ENCODE measurements at regions not wholly inside any gene's neighbourhood (a gene's known extent, or its start where the extent isn't known, plus 50 kb on each side); places are given as distances from the start of the nearest gene placed in this dataset.

DNA sequence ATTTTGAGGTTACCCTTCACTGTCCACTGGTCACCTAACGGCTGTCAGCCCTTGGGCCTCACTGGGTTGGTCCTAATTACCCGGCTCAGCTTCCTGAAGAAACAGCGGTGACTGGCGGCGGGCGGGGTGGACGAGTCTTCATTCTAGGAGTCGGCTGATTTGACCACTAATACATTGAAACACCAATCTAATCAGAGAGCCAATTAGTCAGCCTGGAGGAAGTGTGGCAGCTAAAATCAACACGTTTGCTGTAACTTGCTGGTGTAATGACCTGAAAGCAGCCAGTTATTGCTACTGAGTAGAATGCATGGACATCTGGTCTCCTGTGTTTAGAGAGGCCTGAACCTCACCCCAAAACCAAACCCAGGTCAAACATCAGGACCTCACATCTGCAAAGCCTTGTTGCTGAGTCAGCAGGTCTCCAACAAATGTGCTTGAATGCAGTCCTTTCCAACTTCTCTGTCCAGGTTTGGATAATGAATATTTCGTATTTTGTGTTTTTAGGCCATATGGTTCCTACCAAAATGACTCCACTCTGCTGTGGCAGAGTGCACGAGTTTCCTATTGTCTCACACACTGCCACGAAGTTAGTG lies 496.4 kb downstream of the BRD1 start:
- DNase-seq: no peak

DNA sequence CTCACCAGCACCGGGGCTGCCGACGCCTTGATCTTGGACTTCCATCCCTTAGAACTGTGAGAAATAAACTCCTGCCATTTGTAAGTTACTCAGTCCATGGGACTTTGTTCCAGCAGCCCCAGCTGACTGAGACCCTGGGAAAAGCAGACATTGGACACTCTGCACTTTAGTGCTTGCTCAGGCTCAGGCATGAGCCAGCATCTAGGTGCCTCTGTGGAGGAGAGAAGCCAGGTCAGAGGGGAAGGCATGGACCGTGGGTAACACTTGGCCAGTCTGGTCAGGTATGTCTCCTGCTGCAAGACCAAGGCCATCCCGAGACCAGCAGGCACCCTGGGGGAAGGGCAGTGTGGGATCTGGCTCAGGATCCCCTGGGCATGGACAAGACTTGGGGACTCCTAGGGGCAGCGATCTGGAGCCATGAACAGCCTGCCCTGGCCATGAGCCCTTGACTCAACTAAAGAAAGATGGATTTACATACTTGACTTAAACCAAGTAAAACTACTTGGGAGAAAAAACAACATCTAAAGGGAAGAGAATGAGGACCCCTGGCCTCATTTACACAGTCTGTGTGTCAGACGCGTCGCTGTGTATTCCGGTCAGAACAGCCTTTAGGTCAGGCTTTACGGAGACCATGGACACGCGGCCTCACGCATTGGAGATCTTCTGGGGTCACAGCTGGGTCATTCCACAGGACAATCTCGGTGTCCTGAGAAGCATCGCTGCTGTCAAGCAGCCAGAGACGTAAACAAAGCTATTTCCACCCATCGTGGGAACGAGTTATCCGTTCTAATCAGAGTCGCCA lies 497.1 kb downstream of the BRD1 start:
- no peak for DNase-seq

DNA sequence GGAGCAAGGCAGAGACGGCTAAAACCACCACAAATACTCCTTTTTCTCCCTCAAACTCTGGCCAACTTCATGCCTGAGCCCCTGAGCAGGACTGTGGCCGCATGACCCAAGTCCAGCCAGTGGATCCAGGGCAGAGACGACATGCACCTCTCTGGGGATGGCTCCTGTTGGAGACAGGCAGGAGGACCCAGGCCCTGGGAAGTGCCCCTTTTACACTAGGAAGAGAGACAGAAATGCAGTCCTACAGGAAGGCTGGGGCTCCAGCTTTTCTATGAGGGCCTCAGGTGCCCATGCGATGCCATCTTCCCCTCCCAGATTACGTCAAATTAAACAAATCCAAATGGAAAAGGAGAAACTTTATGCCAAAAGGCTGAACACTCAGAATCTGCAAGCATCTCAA lies 498.0 kb downstream of the BRD1 start:
- DNase-seq: no peak

DNA sequence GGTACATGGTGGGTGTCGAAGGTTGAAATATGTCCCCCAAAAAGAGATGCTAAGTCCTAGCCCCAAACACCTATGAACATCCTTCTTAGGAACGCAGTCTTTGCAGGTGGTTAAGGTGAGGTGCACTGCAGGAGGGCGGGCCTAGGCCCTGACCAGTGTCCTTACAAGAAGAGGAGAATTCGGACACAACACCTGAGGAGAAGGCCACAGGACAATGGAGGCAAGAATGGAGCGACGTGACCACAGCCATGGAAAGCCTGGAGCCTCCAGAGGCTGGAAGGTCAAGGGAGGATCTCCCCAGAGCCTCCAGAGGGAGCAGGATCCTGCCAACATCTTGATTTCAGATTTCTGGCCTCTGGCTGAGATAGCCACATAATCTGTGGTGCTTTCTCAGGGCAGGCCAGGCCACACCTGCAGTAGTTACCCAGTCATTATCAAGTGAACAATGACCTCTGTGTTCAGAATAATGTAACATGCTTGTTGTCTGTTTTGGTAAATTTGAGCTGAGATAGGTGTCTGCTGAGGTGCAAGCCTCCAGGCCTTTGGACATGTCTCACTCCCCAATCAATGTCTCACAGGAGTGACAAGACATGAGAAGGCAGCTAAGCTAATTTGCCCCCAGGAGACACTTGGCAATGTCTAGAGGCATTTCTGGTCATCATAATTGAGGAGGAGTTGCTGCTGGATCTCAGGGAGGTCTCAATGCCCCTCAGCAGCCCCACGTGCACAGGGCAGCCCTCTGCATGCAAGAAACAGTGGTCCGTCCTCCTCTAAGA lies 498.9 kb downstream of the BRD1 start:
- no peak for DNase-seq

DNA sequence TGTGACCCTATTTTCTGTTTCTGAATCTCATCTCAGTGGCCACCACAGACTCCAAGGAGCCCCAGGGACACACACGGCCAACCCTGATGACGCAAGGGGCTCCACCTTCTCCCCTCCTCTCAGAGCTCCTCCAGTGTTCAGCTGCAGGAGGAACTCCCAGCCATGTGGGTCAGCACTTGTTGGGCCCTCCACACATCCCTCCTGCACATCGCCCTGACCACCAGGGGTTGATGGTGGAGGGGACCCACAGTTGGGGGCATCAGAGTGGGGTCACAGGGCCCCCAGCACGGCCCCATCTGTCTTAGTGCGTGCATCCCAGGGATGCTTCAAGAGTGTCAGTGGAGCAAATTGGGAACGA lies 499.6 kb downstream of the BRD1 start:
- no peak for DNase-seq

DNA sequence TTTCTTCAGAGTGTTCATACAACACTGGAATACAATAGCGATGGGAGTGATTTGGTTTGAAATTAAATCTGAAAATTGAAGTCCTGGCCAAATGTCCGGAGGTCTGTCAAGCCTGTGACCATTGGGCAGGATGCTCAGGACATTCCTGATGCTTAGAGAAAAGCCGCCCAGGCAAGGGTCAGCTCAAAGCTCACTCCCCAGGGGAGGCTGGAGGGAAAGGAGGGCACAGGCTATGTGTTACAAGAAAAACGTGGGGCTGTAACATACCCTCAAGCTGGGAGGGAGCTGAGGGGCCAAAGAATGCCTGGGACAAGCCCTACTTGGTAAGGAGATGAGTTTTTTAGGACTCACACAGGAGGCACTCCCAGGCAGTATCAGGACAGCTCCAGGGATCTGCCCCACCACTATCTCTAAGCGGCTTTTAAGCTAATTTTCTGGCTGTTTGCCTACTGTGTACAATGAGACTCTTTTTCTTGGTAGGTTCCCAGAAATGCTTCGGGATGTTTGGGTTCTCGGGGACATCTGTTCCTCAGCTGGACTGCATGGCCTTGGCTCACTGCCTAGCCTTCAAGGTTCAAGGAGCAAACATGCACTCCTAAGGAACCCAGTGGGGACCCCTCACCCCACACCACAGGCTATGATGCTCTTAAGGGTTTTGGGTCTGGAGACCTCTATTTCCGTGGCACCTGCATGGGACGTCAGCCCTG lies 500.1 kb downstream of the BRD1 start:
- no peak for DNase-seq

DNA sequence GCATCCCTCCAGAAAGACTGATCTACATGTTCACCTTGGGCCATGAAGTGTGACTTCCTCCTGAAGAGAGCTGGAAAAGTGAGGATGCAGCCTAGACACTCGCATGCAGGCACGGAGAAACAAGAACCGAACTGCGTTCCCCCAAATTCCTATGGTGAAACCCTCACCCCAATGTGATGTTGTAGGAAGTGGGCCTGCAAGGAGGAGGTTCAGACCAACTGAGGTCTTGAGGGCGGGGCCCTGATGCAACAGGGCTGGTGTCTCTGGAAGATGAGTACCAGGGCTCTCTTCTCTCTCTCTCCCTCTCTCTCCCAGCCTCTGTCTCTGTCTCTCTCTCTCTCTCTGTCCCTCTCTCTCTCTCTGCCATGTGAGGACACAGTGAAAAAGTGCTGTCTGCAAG lies 501.1 kb downstream of the BRD1 start:
- DNase-seq: no peak

DNA sequence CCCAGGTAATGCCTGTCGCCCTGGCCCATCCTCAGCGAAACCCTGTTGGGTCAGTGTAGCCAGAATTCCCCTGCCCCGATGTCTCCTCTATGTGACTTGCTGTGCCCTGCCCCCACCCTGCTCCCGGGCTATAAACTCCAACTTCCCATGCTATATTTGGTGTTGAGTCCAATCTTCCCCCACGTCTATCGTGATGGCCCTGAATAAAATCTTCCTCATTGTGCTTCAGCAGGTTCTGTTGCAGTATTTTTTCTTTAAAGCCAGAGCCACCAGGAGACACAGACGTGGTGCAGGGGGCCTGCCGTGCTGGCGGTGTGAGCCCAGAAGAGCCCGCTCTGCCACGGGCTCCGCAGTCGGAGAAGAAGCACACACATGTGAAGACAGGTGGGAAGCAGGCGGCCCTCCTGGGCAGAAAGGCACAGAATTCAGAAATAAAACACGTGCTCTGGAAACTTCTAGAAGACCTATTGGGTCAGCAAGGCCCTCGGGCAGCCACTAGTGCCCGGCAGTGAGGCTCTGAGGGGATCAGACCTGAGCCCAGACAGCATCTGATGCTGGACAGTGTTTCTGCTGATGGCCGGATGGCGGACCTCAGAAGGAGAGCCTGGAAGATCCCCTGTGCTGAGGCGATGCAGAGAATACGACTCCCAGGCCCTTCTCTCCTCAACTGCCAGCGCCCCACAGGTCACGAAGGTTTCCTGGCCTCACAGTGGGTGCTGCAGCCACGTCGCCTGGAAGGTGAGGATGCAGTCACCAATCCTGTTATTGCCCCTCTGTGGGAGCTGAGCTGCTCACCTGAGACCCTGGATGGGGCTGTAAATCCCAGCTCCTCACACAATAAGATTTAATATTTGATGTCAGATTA lies 501.9 kb downstream of the BRD1 start:
- no peak for DNase-seq

DNA sequence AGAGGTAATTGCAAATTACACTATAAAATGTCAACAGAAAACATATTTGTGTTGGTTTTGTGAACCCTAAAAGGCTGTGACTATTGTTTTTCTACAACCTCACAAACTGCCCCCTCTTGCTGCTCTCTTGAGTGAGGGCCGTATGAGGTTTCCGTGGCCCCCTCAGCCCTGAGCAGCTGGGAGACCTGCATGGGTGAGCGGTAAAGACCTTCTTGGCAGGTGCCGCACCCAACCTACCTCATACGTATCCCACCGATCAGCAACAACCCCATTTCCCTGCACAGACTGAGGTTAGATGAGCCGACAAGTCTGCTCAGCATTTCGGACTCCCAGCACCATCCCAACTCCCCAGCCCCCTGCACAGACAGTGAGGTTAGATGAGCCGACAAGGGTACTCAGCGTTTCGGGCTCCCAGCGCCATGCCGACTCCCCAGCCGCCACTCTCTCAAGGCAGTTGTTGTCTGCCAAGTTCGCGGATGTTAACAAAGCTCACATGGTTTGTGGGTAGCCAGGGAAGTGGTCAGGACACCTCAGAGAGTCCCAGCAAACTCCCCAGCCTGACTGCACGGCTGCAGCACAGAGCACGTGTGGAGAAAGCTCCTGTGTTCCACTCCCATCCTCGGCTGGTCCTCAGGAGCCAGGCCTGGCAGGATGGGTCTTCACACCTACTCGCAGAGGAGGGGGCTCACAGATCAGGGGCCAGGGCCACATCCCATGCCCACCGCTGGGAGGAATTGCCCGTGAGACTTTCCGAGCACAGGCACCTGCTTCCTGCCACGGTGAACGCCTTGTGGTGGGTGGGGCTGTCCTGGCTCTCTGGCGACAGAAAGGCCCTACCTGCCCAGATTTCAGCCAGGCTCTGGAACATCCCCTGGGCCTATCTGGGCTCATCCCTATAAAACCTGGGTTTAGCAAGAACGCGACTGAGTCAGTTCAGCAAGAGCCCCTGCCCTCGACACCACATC lies 502.9 kb downstream of the BRD1 start:
- DNase-seq: no peak

DNA sequence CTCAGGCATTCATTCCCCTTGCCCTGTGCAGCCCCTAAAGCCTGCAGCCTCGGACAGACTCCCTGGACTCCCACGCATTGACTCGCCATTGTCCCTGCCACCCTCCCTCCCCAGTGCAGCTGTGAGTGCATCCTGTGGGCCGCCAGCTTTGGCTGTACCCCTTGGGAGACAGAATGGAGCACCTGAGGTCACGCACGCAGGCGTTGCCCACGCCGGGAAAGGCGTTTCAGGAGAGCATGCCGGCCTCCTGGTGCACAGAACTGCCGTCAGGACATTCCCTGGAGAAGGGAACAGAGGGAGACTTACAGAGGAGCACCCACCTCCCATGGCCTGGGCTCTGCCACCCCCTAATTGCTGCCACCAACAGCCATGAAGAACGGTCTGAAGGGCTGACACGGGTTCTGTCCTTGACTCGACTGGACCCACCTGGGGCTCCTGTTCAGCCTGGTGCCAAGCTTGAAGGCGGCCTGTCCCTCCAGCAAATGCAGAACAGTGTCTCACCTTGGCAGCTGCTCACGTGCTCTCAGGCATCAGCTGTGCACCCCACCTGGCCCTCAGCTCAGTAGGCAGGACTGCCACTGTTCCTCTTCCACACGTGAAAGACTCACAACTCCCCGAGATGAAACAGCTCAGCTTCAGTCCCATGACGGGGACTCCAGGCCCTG lies 503.8 kb downstream of the BRD1 start:
- no peak for DNase-seq

DNA sequence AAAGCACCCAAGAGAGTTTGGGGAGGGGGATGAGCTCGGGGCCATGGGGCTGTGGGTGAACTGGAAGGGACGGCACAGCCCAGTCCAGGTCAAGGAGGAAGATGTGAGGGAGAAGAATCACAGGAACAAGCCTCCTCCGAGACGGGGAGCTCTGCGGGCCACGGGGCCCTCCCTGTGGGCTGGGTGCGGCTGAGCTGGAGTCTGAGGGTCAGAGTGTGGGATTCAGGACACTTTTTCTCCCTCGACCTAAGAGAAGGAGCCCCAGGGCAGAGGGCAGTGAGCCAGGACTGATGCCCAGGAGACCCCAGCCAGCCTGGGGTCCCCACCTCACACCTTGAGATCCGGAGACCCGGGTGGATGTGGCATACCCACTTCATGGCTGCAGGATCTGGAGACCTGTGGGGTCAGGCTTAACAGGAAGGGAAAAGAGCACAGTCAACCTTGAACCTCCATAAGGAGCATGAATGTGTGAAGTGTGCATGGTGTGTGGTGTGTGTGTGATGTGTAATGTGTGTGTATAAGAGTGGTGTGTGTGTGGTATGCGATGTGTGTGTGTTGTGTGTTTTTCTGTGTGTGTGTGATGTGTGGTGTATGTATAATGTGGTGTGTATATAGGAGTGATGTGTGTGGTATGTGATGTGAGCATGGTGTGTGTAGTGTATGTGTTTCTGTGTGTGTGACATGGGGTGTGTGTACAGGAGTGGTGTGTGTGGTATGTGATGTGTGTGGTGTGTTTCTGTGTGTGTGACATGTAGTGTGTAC lies 504.6 kb downstream of the BRD1 start:
- DNase-seq: no peak

DNA sequence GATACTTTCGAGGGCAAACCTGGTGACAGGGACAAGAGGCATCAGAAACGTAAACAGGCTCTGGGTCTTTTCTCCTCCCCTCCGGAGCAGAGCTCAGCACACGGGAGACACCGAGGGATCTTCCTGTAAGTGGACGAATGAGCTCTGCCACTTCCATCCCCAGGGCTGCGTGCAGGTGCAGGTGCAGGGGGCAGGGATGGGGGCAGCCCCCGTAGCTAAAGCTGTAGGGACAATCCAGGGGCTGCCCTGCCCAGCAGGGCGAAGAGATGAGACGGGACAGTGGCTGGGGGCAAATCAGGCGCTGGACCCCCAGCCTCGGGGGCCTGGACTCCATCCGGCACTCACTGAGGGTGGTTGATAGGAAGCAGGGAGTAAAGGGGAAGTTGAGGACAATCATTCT lies 505.4 kb downstream of the BRD1 start:
- no peak for DNase-seq

DNA sequence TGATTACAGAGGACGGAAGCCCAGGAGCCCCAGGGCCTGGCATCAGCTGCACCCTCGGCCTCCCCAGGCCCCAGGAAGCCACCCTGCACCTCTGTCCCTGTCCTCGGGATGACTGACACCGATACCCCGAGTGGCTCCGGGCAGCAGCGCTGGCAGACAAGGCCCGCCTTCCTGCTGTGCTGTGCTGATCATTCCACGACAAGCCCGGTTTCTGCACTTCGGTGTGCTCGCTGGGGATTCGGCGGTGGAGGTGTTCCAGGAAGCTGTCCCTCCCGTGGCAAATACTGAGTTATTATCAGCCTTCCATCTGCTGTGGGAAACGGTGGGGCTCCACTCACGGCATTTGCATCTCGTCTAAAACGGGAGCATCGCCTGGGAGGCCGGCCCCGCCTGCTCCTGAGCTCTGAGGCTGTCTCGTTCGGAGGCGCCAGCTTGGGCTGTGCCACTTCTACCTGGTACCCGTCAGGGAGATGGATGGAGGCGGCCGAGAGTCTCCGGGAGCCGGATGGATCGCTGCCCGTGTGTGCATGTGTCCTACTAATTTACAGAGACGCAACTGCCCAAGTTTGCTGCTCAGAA lies 506.1 kb downstream of the BRD1 start:
- DNase-seq: no peak

DNA sequence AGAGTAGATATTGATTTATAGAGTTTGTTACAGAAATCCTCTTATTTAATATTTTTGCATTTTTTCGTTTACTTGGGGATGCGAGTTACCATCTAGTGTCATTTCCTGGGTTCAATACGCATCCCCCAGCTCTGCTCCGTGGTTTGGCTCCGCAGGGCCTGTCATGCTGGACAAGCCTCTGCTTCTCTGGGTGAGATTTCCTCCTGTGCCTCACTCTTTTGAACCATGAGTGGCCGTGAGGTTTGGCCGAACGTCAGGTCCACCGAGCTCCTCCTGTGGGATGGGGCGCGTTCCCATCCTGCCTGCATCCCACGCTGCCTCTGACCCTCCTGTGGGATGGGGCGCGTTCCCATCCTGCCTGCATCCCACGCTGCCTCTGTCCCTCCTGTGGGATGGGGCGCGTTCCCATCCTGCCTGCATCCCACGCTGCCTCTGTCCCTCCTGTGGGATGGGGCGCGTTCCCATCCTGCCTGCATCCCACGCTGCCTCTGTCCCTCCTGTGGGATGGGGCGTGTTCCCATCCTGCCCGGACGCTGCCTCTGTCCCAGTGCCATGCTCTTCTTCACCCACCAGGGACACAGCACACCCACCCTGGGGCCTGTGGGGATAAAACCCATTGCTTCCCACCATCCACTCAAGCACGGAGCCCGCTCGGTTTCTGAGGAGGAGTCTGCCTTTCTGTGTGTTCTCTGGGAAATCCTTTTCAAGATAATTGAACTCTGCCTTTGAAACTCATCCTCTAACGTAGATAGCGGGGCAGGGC lies 506.8 kb downstream of the BRD1 start:
- no peak for DNase-seq

DNA sequence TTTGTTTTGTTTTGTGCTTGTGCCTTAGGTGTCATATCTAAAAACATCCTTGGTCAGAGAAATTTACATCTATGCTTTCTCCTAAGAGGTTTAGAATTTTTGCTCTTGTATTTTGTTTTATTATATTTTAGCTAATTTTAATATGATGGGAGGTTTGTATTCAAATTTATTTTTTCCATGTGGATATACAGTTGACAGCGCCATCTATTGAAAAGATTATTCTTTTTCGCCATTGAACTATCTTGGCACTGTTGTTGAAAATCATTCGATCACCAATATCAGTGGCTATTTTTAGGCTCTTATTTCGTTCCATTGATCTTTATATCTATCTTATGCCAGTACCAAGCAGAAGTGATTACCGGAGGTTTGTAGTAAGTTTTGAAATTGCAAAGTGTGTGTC lies 510.3 kb downstream of the BRD1 start:
- no peak for DNase-seq

DNA sequence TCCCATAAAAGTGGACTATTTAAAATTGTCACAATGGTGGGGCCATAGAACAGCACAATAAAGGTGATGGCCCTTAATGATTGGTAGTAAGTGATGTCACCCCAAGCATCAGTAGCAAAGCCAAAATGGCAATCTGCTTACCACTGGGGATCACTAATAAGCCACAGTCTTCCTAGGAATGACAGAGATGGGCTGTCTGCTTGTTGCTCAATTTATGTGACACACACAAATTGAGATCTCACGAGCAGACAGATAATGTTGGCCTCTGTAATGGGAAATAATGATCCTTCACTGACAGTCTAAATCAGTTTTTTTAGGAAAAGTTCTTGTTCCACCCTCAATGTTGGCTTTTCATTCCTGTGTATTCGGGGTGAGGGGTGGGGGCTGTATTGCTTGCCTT lies 515.1 kb downstream of the BRD1 start:
- no peak for DNase-seq

DNA sequence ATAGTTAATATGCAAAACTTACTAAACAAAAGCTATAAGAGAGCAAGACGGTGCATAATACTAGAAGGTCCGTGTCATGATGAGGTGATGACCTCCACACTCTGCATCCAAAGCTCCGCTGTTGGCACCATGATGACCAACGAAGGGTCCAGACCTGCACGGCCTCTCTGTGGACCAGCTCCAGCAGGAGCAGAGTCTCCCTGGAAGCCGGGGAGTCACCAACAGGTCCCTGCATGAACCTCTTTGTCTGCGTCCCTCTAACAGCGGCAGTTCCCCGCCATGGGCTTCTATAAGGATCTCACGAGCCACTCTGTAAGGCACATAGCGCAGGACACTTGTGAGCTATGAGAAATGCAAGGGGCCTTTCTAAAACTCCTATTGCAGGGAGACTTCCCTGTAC lies 517.3 kb downstream of the BRD1 start:
- DNase-seq: no peak

DNA sequence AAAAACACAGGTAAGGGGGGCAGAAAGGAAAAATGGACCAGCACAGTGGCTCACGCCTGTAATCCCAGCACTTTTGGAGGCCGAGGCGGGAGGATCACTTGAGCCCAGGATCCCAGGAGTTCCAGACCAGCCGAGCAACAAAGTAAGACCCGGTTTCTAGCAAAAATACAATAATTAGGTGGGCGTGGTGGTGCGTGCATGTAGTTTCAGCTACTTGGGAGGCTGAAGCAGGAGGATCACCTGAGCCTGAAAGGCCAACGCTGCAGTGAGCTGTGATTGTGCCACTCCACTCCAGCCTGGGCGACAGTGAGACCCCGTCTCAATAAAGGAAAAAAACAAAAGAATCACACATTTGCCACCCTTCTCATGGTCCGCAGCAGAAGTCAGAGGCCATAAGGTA lies 519.4 kb downstream of the BRD1 start:
- no peak for DNase-seq

DNA sequence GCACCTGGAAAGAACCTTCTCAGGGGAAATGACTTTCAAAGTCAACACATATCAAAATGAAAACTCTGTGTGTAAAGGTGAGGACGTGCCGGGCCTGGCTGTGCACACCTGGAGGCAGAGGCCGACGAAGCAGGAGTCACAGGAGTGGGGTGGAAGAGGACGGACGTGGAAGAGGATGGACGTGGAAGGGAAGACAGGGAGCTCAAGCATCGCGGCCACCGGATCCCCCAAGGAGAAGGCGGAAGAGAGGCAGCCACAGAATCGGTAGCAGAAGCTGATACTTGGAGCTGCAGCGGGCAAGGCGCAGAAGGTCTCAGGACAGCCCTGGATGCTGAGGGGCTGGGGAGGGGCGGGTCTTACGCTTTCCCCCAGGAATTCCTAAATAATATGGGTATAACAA lies 519.8 kb downstream of the BRD1 start:
- DNase-seq: no peak

Data from amniotic stem cell (primary cell).